Activated CD4-positive, alpha-beta memory T cell treated with anti-CD3 and anti-CD28 coated beads for 36 hours (primary cell): ENCODE measurements at regions not wholly inside any gene's neighbourhood (a gene's known extent, or its start where the extent isn't known, plus 50 kb on each side); places are given as distances from the start of the nearest gene placed in this dataset.

Source experiments
- CTCF ChIA-PET: fragments of 350-600 bp; sonication (Branson Sonifier 250); formaldehyde crosslinking; loops from one replicate; lab custom pipeline; 2021; ENCODE audit warnings: antibody characterized with exemption, inconsistent platforms; lab: Charles Lee
- POLR2A ChIA-PET: fragments of 350-600 bp; sonication (Branson Sonifier 250); formaldehyde crosslinking; loops from one replicate; lab custom pipeline; 2021; ENCODE audit warnings: antibody characterized with exemption; lab: Charles Lee
- DNase-seq: peaks from one replicate; pipeline ENCODE4 v3.0.0-alpha.2; 2020
- H3K27ac Mint-ChIP-seq: one replicate; pipeline ENCODE4 v1.8.0; 2021; ENCODE audit warnings: mixed read lengths
- H3K27me3 Mint-ChIP-seq: one replicate; pipeline ENCODE4 v1.8.0; 2021; ENCODE audit warnings: mixed read lengths
- H3K36me3 Mint-ChIP-seq: one replicate; pipeline ENCODE4 v1.8.0; 2021; ENCODE audit warnings: mixed read lengths
- H3K4me1 Mint-ChIP-seq: one replicate; pipeline ENCODE4 v1.8.0; 2021; ENCODE audit warnings: low read depth, mixed read lengths
- H3K4me3 Mint-ChIP-seq: one replicate; pipeline ENCODE4 v1.8.0; 2021; ENCODE audit warnings: mild to moderate bottlenecking, mixed read lengths
- H3K9me3 Mint-ChIP-seq: one replicate; pipeline ENCODE4 v1.8.0; 2021; ENCODE audit warnings: mixed read lengths
- intact Hi-C: fragments of 100-400 bp; cut with micrococcal nuclease; formaldehyde crosslinking; loops from one replicate; pipeline ENCODE4 v1.15.1; 2023

DNA sequence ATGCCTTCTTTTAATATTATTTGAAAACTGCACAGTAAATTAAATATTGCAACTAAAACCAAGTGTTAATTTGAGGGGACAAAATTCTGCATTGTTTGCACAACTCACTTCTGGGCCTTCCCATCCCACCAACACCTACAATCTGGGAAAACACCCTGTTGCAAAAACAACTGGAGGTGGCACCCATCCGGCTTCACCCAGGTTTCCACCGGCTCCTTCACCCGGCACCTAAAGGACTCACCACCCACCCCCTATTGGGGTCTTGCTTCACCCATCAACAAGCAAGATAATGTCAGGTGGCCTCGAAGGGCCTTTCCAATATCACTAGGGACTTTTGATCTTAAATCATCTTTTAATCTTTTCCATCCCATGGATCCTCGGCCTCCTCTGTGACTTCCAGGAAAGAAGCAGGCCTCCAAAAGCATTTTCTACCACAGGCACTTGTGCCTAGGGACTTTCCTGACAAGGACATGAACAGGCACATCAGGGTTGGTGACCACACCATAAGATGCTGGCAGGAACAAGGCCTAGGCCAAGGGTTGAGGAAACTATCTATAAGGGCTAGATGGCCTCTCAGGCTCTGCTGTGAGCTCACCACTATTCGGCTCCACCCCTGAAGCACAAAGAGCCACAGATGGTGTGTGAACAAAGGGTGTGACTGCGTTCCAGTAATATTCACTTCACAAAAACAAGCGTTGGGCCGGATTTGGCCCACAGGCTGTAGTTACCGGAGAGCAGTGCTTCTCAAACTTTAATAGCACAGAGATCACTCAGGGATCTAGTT lies 205.1 kb downstream of the AUH start:
- intact Hi-C loops, result no loop called here
- H3K36me3 Mint-ChIP-seq, result no peaks in the 10 kb centered on the region
- ChIA-PET CTCF (no interaction called here), POLR2A (no interaction called here)
- no peaks in the 10 kb centered on the region for H3K27me3 Mint-ChIP-seq
- H3K9me3 Mint-ChIP-seq, result peaks cover 5% of the 10 kb centered on the region
- DNase-seq, result peak; percentile 31
- H3K4me3 Mint-ChIP-seq, result no peak overlapping the region
- H3K4me1 Mint-ChIP-seq, result peaks cover 36% of the 10 kb centered on the region
- H3K27ac Mint-ChIP-seq, result peak overlapping the region; percentile 58

DNA sequence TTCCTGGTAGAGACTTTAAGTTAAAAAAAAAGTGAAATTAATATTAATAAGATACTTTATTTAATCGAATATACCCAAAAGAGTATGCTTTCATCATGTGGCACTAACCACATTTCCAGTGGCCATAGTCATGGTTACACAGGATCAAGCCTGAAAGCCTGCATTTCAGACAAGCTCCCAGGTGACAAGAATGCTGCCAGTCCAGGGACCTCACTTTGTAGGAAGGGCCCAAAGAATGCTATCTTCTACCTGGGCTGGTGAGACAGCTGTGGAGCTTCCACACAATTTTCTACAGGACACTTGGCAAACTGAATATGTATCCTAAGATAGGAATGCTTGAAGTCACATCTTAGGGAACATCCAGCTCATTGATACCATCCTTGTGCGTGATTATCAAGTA lies 203.8 kb downstream of the AUH start:
- H3K4me3 Mint-ChIP-seq, result no peak overlapping the region
- H3K27ac Mint-ChIP-seq, result peak overlapping the region; percentile 23
- no peaks in the 10 kb centered on the region for H3K36me3 Mint-ChIP-seq
- H3K9me3 Mint-ChIP-seq, result peaks cover 5% of the 10 kb centered on the region
- peaks cover 35% of the 10 kb centered on the region for H3K4me1 Mint-ChIP-seq
- ChIA-PET POLR2A (interaction anchor here (0.6 kb wide), 1 partner anchor 11 kb away, joined by 3 read pairs; no protein-coding TSS in a partner anchor), CTCF (no interaction called here)
- intact Hi-C loops, result no loop called here
- H3K27me3 Mint-ChIP-seq, result no peaks in the 10 kb centered on the region
- DNase-seq, result no peak

DNA sequence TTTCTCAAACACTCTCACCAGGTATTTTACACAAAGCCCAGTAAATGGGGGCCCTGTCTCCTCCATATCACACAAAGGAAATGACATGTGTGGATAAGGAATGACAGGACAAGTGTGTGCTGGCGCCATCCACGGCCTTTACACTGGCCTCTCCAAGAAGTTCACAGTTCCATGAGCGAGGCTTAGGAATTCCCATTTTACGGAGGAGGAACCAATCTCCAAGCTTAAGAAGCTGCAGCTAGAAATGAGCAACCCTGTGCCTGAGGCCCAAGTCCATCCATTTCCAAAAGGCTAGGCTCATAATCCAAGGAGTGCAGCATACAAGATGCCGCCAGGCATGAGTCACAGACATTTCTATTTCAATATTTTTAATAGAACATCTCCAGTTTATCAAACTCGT lies 203.4 kb downstream of the AUH start:
- Mint-ChIP-seq H3K36me3 (peaks cover 2% of the 10 kb centered on the region), H3K27me3 (no peaks in the 10 kb centered on the region), H3K27ac (peak overlapping the region; percentile 23), H3K9me3 (peaks cover 5% of the 10 kb centered on the region), H3K4me1 (peaks cover 38% of the 10 kb centered on the region), H3K4me3 (no peak overlapping the region)
- DNase-seq, result no peak
- intact Hi-C loops, result no loop called here
- ChIA-PET CTCF (no interaction called here), POLR2A (no interaction called here)

DNA sequence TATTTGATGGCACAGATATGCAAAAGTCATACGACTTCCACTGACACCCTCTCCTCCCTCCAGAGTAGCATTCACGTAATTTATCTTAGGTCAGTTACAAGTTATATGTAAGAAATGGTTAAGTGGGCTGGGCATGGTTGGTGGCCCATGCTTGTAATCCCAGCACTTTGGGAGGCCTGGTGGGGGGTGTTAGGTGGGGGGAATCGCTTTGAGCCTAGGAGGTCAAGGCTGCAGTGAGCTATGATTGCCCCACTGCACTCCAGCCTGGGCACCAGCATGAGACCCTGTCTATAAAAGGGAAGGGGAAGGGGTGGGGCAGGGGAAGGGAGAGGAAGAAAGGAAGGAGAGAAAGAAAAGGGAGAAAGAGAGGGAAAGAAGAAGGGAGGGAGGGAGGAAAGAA lies 202.8 kb downstream of the AUH start:
- Mint-ChIP-seq H3K36me3 (peaks cover 2% of the 10 kb centered on the region), H3K4me1 (peaks cover 42% of the 10 kb centered on the region), H3K27me3 (no peaks in the 10 kb centered on the region), H3K9me3 (peaks cover 5% of the 10 kb centered on the region), H3K4me3 (no peak overlapping the region), H3K27ac (no peak overlapping the region)
- ChIA-PET CTCF (no interaction called here), POLR2A (no interaction called here)
- intact Hi-C loops, result no loop called here
- DNase-seq, result no peak

DNA sequence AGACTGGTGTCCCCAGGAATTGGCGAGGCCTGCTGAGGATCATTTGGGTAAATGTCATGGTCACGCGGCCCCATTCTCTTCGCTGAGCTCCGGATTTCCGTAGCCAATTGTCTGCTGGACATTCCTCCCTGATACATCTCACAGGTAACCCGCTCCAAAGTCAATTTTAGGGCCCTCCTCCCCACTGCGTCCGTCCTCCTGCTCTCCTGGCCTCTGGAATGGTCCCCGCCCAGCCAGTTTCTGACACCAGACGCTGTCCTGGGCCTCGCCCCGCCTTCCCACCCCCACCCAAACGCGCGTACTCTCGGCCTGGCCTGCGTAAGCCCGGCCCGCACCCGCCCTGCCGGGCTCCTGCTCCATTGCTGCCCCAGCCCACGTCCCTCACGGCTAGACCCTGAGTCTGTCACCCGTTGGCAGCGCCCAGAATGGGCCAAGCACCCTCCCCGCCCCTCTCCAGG lies 202.0 kb downstream of the AUH start:
- intact Hi-C loops, result no loop called here
- ChIA-PET CTCF (no interaction called here), POLR2A (no interaction called here)
- peaks cover 2% of the 10 kb centered on the region for H3K36me3 Mint-ChIP-seq
- H3K9me3 Mint-ChIP-seq, result peaks cover 5% of the 10 kb centered on the region
- no peak overlapping the region for H3K27ac Mint-ChIP-seq
- DNase-seq, result no peak
- no peaks in the 10 kb centered on the region for H3K27me3 Mint-ChIP-seq
- H3K4me3 Mint-ChIP-seq, result no peak overlapping the region
- H3K4me1 Mint-ChIP-seq, result peaks cover 50% of the 10 kb centered on the region

DNA sequence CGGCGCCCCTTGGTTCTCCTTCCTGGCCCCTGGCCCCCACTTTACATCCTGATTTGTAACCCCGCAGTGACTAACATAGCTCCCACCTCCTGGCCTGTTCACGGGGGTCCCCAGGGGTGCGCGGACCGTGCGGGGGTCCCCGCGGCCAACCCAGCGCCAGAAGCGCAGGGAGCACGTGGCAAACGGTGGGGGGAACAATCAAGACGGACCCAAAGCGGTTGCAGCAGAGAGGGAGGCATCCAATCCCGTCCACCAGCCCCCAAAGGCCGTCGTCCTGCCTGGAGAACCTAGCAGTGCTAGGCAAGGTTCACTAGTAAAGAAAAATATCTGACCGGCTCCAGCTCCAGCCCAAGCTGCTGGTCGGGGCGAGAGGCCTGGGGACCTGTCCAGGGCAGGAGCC lies 201.5 kb downstream of the AUH start:
- intact Hi-C loops, result no loop called here
- ChIA-PET POLR2A (no interaction called here), CTCF (no interaction called here)
- H3K36me3 Mint-ChIP-seq, result peaks cover 2% of the 10 kb centered on the region
- H3K27me3 Mint-ChIP-seq, result no peaks in the 10 kb centered on the region
- no peak for DNase-seq
- no peak overlapping the region for H3K27ac Mint-ChIP-seq
- peaks cover 55% of the 10 kb centered on the region for H3K4me1 Mint-ChIP-seq
- H3K4me3 Mint-ChIP-seq, result no peak overlapping the region
- peaks cover 2% of the 10 kb centered on the region for H3K9me3 Mint-ChIP-seq

DNA sequence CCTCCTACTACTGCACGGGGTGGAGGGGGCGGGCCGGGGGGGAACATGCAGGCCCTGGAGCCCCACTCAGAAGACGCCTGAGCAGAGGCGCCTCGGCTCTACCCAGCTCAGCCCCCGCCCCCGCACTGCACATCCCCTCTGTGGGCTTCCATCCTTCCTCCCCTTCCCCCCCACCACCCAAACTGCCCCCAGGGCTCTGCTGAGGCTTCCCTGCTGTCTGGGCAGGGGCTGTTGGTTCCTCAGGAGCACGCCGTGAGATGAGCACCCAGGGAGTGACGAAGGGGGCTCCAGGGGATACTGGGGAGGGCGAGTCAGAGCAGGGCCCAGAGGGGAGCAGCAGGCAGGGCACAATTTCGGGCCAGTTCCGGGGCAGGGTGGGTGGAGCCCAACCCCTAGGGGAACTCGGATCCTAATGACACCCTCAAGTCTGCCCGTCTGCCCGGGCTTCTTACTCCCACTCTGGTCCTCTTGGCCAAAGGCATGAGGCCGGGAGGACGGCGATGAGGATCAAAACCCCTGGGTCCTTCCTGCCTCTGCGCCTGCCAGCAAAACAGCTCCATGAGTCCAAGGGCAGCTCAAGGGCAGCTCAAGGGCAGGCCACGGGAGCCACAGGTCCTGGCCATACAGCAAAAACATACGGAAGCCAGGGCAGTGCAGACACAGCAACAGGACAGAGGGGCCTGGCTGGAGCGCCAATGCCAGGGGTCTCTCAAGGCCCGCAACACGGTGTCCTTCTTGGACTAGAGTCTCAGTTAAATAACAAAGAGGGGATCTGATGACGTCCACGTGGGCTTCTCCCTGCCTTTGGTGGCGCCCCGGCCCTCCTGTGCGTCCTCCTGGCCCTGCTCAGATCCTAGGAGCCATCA lies 200.9 kb downstream of the AUH start:
- POLR2A ChIA-PET, result interaction anchor here (4.6 kb wide), 1 partner anchor 10 kb away, joined by 39 read pairs; no protein-coding TSS in a partner anchor
- Mint-ChIP-seq H3K27ac (peak overlapping the region; percentile 49), H3K9me3 (no peaks in the 10 kb centered on the region), H3K36me3 (peaks cover 2% of the 10 kb centered on the region), H3K4me1 (peaks cover 59% of the 10 kb centered on the region), H3K4me3 (no peak overlapping the region), H3K27me3 (no peaks in the 10 kb centered on the region)
- peak; percentile 8 for DNase-seq
- CTCF ChIA-PET, result no interaction called here
- intact Hi-C loops, result no loop called here

DNA sequence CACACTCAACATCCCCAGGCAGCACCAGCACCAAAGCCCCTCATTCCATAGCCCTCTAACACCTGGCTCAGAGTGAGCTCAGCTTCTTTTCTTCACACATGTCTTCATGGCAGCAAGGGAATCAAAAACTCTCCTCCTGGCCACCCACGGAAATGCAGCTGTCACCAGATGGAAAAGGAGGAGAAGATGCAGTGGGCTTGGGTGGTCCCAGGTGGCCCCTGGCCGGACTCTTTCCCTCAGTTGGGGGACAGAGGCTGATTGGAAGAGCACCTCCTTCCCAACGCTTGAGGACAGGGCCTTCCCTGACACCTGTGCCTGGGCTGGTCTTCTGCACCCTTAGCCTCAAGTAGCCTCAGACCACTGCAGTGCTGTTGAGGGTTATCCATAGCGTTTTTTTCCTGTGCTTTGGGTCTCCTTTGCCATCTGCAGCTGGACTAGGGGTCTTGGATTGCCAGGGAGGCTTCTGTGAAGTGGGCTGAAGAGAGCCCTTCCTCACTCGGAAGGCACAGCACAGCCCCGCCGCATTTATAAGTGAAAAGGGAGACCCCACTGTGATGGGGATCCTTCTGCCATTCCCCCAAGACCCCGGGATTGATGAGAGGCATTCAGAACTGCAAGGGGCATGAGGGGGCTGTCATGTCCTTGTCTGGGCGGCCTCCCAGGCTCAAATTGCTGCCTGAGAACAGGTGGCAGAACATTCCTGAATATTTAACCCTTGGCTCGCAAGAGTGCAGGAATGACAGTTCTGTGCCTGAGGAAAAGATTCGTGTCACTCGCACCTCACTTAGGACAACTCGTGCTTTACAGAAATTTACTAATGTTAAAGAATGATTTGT lies 200.0 kb downstream of the AUH start:
- no peaks in the 10 kb centered on the region for H3K9me3 Mint-ChIP-seq
- H3K4me3 Mint-ChIP-seq, result peak overlapping the region; percentile 75
- intact Hi-C loops, result loop anchor here (1.0 kb wide), 2 partner anchors 10 to 30 kb away; no protein-coding TSS in a partner anchor
- H3K36me3 Mint-ChIP-seq, result peaks cover 2% of the 10 kb centered on the region
- ChIA-PET CTCF (no interaction called here), POLR2A (interaction anchor here (1.0 to 4.6 kb wide), 3 partner anchors 11 to 46 kb away, joined by 4 to 39 read pairs (median 6); no protein-coding TSS in a partner anchor)
- peak overlapping the region; percentile 92 for H3K27ac Mint-ChIP-seq
- peak; percentile 11 for DNase-seq
- H3K27me3 Mint-ChIP-seq, result no peaks in the 10 kb centered on the region
- peaks cover 51% of the 10 kb centered on the region for H3K4me1 Mint-ChIP-seq

DNA sequence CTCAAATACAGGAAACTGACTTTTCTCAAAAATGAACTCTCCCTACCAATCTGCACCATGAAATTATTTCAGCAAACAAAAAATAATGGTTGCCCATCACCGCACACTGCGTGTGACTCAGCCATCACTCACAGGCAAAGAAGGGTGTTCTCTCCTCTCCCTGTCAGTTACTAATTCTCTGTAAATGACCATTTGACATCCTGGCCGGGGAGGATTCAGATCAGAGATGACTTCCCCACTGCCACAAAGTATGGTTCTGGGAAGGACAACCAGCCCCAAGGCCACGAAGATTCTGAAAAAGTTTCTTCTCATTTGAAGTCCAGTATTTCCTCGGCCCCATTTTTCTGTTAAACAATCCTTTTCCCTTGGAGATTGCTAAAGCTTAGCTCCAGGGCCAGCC lies 199.4 kb downstream of the AUH start:
- DNase-seq, result peak; percentile 72
- Mint-ChIP-seq H3K27me3 (no peaks in the 10 kb centered on the region), H3K36me3 (peaks cover 2% of the 10 kb centered on the region), H3K4me3 (peak overlapping the region; percentile 75), H3K9me3 (no peaks in the 10 kb centered on the region), H3K27ac (peak overlapping the region; percentile 92), H3K4me1 (peaks cover 46% of the 10 kb centered on the region)
- ChIA-PET CTCF (no interaction called here), POLR2A (interaction anchor here (0.6 to 4.6 kb wide), 4 partner anchors 11 to 46 kb away, joined by 3 to 39 read pairs (median 5); no protein-coding TSS in a partner anchor)
- intact Hi-C loops, result loop anchor here (1.0 kb wide), 2 partner anchors 11 to 31 kb away; no protein-coding TSS in a partner anchor

DNA sequence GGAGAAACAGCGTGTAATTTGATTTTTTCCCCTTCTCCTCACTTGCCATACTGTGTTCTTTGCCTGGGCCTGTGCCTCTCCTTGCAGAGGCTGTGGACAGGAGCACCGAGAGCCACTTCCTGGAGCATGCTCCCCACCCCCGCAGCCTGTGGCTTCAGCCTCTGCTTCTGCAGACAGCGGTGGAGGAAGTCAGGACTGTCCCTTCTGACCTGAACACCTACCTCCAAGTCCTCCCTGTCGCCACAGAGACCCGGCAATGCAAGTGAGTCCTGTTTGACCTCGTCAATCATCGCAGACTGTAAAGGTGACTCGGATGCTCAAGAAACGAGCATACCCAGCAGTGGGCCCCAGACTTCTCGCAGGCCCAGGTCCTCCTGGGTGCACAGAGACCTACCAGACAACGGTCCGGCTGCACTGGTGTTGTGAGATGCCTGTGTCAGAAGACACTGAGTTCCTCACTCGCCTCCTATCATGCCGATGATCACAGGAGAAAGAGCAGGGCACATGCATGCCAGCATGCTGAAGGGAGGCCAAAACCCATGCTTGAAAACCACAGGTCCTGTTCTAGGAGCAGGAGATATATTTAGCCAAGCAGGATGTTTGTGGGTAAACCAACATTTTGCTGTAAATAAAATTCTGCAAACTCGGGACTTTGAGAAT lies 198.8 kb downstream of the AUH start:
- H3K36me3 Mint-ChIP-seq, result peaks cover 2% of the 10 kb centered on the region
- no peaks in the 10 kb centered on the region for H3K9me3 Mint-ChIP-seq
- ChIA-PET POLR2A (interaction anchor here (0.6 to 4.6 kb wide), 6 partner anchors 12 to 197 kb away, joined by 3 to 39 read pairs (median 4); no protein-coding TSS in a partner anchor), CTCF (interaction anchor here (1.0 kb wide), 1 partner anchor 29 kb away, joined by 4 read pairs; no protein-coding TSS in a partner anchor)
- H3K27me3 Mint-ChIP-seq, result no peaks in the 10 kb centered on the region
- H3K4me1 Mint-ChIP-seq, result peaks cover 46% of the 10 kb centered on the region
- peak overlapping the region; percentile 75 for H3K4me3 Mint-ChIP-seq
- intact Hi-C loops, result loop anchor here (1.0 kb wide), 2 partner anchors 12 to 32 kb away; no protein-coding TSS in a partner anchor
- H3K27ac Mint-ChIP-seq, result peak overlapping the region; percentile 92
- peak; percentile 85 for DNase-seq

DNA sequence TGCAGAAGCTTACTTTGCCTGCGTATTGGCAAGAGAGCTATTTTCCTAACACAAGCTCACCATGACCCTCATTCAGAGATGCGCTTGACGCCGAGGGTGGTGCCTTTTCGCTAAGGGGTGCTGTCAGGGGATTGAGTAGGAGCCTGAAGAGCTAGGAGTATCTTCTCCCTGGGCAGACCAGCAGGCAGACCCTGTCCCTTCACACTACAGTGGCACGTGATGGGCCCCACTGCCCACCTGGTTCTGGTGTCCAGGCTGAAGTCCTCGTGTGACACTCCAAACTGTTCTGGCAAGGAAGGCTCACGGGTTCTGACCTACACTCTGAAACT lies 198.3 kb downstream of the AUH start:
- Mint-ChIP-seq H3K4me3 (peak overlapping the region; percentile 61), H3K27ac (peak overlapping the region; percentile 92), H3K27me3 (no peaks in the 10 kb centered on the region), H3K36me3 (peaks cover 2% of the 10 kb centered on the region), H3K9me3 (no peaks in the 10 kb centered on the region), H3K4me1 (peaks cover 46% of the 10 kb centered on the region)
- intact Hi-C loops, result no loop called here
- DNase-seq, result peak; percentile 21
- ChIA-PET CTCF (interaction anchor here (1.0 to 1.7 kb wide), 2 partner anchors 14 to 29 kb away, joined by 4 read pairs; no protein-coding TSS in a partner anchor), POLR2A (interaction anchor here (0.9 to 4.6 kb wide), 7 partner anchors 11 to 198 kb away, joined by 3 to 39 read pairs (median 6); no protein-coding TSS in a partner anchor)
